Central memory CD8-positive, alpha-beta T cell (primary cell): ENCODE measurements at regions not wholly inside any gene's neighbourhood (a gene's known extent, or its start where the extent isn't known, plus 50 kb on each side); places are given as distances from the start of the nearest gene placed in this dataset.

ENCODE experiments used
- ATAC-seq: fragments of 150-1000 bp; cut with Tn5 transposase; replicated peaks from 2 replicates; pipeline ENCODE4 v1.10.0; 2022; ENCODE audit warnings: mild to moderate bottlenecking, moderate FRiP score, moderate number of reproducible peaks; ENCODE audit not compliant: poor library complexity, severe bottlenecking; ENCODE audit errors: extremely low read depth
- DNase-seq, 2 donors: peaks; one replicate each; pipeline ENCODE4 v3.0.0; 2021; ENCODE audit warnings: low spot score in 2 of 2
- H3K27ac Mint-ChIP-seq: one replicate; pipeline ENCODE4 v1.8.0; 2022; ENCODE audit warnings: low read depth, mild to moderate bottlenecking, moderate library complexity, mixed read lengths
- H3K27me3 Mint-ChIP-seq: one replicate; pipeline ENCODE4 v1.8.0; 2022; ENCODE audit warnings: mixed read lengths
- H3K36me3 Mint-ChIP-seq: one replicate; pipeline ENCODE4 v1.8.0; 2022; ENCODE audit warnings: mild to moderate bottlenecking, moderate library complexity, mixed read lengths; ENCODE audit not compliant: insufficient read depth
- H3K4me1 Mint-ChIP-seq: one replicate; pipeline ENCODE4 v1.8.0; 2022; ENCODE audit warnings: mixed read lengths
- H3K4me3 Mint-ChIP-seq: one replicate; pipeline ENCODE4 v1.8.0; 2022; ENCODE audit warnings: mild to moderate bottlenecking, moderate library complexity, mixed read lengths
- H3K9me3 Mint-ChIP-seq: one replicate; pipeline ENCODE4 v1.8.0; 2022; ENCODE audit warnings: mixed read lengths

DNA sequence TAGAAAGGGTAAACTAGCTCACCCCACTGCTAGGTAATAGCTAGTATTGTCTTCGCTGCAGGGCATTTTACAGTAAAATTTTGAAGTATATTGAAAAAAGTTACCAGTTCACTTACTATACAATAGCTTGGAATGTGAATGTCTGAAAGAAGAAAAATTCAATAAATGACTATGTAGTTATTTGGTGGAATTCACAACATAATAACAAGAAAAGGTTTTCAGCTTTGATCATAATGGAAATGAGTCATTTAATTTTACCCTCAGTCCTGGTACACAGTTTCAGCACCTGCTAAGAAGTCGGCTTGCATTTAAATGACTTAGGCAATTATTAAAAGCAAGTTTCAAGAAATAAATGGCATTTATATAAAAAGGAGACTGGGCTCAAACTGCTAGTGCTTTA is 90.4 kb downstream of the NUP35 start:
- no peaks in the 10 kb centered on the region for H3K9me3 Mint-ChIP-seq
- DNase-seq (no peak), ATAC-seq (no peak)
- H3K36me3 Mint-ChIP-seq: no peaks in the 10 kb centered on the region
- no peak overlapping the region for H3K27ac Mint-ChIP-seq
- no peaks in the 10 kb centered on the region for H3K4me1 Mint-ChIP-seq
- H3K4me3 Mint-ChIP-seq: no peak overlapping the region
- no peaks in the 10 kb centered on the region for H3K27me3 Mint-ChIP-seq

GRCh38 chr2:183215917-183216316 is 91.7 kb downstream of the NUP35 start:
- ATAC-seq: no peak
- no peak for DNase-seq
- peak overlapping the region; percentile 71 for H3K27ac Mint-ChIP-seq
- no peaks in the 10 kb centered on the region for H3K36me3 Mint-ChIP-seq
- H3K9me3 Mint-ChIP-seq: no peaks in the 10 kb centered on the region
- no peaks in the 10 kb centered on the region for H3K27me3 Mint-ChIP-seq
- H3K4me3 Mint-ChIP-seq: no peak overlapping the region
- no peaks in the 10 kb centered on the region for H3K4me1 Mint-ChIP-seq

- Mint-ChIP-seq H3K4me3 (no peak overlapping the region), H3K27ac (no peak overlapping the region), H3K27me3 (no peaks in the 10 kb centered on the region), H3K36me3 (peaks cover 2% of the 10 kb centered on the region), H3K4me1 (no peaks in the 10 kb centered on the region), H3K9me3 (no peaks in the 10 kb centered on the region)
- no peak for DNase-seq
- no peak for ATAC-seq
These were observed 95.6 kb downstream of the NUP35 start for GRCh38 chr2:183219888-183220287.

DNA sequence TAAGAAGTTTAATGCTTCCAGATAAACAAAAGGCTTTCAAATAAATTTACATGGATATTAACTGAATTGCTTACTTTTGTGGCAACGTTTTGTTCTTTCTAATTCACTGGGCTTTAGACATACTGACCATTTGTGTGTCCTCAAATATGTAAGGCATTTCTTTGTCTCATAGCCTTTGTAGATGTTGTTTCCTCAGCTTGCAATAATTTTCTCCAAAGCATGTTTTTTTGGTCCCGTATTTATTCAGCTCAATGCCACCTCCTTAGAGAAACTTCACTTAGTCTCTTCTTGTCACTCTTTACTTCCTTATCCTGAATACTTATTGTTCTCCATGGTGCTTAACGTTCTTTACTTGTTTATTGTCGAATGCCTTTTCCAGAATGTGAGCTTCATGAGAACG is 98.5 kb downstream of the NUP35 start:
- DNase-seq: no peak
- Mint-ChIP-seq H3K4me1 (no peaks in the 10 kb centered on the region), H3K36me3 (peaks cover 2% of the 10 kb centered on the region)

DNA sequence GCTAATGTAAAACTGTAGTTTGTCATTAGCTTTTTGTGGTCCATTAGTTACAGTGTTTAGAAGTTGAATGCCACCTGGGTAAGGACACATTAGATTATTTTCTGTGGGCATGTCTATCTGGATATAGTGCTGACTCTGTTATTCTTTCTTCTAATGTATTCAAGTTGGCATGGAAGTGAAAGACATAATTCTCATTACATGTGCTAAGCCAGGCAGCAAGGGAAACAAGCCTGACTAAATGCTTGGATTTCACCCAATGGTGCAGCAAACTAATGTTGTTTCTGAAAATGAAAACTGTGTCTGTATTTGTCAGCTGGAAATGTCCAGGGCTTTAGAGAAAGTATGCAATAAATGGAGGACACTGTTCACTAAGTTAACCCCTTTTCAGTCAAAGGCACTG is 100.7 kb downstream of the NUP35 start:
- DNase-seq: no peak
- H3K27me3 Mint-ChIP-seq: no peaks in the 10 kb centered on the region
- peaks cover 2% of the 10 kb centered on the region for H3K36me3 Mint-ChIP-seq
- H3K4me3 Mint-ChIP-seq: no peak overlapping the region
- H3K27ac Mint-ChIP-seq: no peak overlapping the region
- H3K4me1 Mint-ChIP-seq: no peaks in the 10 kb centered on the region
- no peaks in the 10 kb centered on the region for H3K9me3 Mint-ChIP-seq
- ATAC-seq: no peak

More for the DNA sequence above, 98.5 kb downstream of the NUP35 start:
- no peaks in the 10 kb centered on the region for H3K9me3 Mint-ChIP-seq
- no peak for ATAC-seq
- no peak overlapping the region for H3K27ac Mint-ChIP-seq
- no peaks in the 10 kb centered on the region for H3K27me3 Mint-ChIP-seq
- H3K4me3 Mint-ChIP-seq: no peak overlapping the region

DNA sequence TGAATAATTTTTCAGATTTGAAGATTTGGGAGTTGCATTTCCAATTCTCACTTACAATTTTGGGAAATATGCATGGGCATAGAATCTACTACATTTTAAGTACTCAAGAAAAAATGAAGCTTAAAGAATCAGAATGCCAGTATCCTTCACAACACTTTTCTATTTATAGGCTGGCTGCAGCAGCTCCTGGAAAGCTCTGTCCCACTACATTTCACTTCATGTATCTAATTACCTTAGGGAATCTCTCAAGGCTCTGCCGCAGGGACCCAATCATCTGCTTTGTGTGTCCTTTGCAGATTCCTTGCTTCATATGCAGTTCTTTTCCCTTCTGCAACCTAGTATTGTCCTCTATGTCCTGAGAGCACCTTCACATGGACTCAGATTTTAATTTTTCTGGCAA is 102.9 kb downstream of the NUP35 start:
- Mint-ChIP-seq H3K9me3 (no peaks in the 10 kb centered on the region), H3K36me3 (no peaks in the 10 kb centered on the region), H3K27ac (no peak overlapping the region), H3K4me3 (no peak overlapping the region), H3K27me3 (no peaks in the 10 kb centered on the region), H3K4me1 (no peaks in the 10 kb centered on the region)
- ATAC-seq (no peak), DNase-seq (no peak)

DNA sequence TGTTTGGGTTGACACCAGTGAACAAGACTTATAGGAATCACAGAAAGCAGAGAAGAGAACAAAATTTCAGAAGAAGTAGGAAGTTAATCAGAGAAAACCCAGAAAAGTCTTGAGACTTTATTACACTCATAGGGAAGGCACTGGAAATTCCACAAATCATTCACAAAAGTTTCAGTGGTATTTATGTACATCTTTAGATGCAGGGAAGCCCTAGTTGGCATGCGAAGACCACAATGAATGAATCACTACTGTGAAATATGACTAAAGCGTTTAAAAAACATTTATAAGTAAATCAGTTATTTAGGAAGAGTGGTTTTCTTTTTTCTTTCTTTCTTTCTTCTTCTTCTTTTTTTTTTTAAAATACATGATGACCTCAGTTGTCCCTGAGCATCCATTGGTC is 105.1 kb downstream of the NUP35 start:
- Mint-ChIP-seq H3K4me3 (no peak overlapping the region), H3K9me3 (no peaks in the 10 kb centered on the region), H3K27ac (no peak overlapping the region), H3K4me1 (no peaks in the 10 kb centered on the region), H3K27me3 (no peaks in the 10 kb centered on the region), H3K36me3 (no peaks in the 10 kb centered on the region)
- ATAC-seq (no peak), DNase-seq (no peak)

- Mint-ChIP-seq H3K9me3 (no peaks in the 10 kb centered on the region), H3K4me3 (no peak overlapping the region), H3K36me3 (no peaks in the 10 kb centered on the region), H3K27me3 (no peaks in the 10 kb centered on the region), H3K27ac (no peak overlapping the region), H3K4me1 (no peaks in the 10 kb centered on the region)
- no peak for ATAC-seq
- no peak for DNase-seq
These were observed 108.1 kb downstream of the NUP35 start for GRCh38 chr2:183232161-183232865.

- no peak overlapping the region for H3K4me3 Mint-ChIP-seq
- no peaks in the 10 kb centered on the region for H3K9me3 Mint-ChIP-seq
- ATAC-seq: no peak
- DNase-seq: no peak
- no peaks in the 10 kb centered on the region for H3K36me3 Mint-ChIP-seq
- H3K4me1 Mint-ChIP-seq: no peaks in the 10 kb centered on the region
- H3K27ac Mint-ChIP-seq: no peak overlapping the region
- no peaks in the 10 kb centered on the region for H3K27me3 Mint-ChIP-seq
These were observed 118.7 kb downstream of the NUP35 start for GRCh38 chr2:183242937-183243336.

DNA sequence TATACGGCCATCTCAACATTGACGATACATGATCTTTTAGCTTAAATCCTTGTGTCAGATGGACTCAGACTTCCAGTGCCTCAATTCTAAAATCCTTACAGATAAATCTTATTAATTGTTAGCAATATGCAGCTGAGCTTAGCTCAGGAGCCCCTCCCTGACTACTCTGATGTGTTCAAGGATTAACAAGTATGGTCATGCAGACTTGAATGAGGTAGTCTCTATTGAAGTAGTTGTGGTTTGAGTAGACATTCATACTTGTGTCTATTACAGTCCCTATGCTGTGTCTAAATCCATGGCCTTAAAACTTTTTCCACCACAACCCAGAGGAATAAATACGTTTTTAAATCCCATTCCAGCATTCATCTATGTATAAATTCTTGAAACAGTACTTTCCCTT is 119.5 kb downstream of the NUP35 start:
- H3K27me3 Mint-ChIP-seq: no peaks in the 10 kb centered on the region
- no peak for DNase-seq
- no peaks in the 10 kb centered on the region for H3K4me1 Mint-ChIP-seq
- no peaks in the 10 kb centered on the region for H3K36me3 Mint-ChIP-seq
- ATAC-seq: no peak
- no peak overlapping the region for H3K27ac Mint-ChIP-seq
- H3K9me3 Mint-ChIP-seq: no peaks in the 10 kb centered on the region
- no peak overlapping the region for H3K4me3 Mint-ChIP-seq

- DNase-seq (no peak), ATAC-seq (no peak)
- Mint-ChIP-seq H3K27ac (no peak overlapping the region), H3K9me3 (no peaks in the 10 kb centered on the region), H3K36me3 (no peaks in the 10 kb centered on the region), H3K27me3 (no peaks in the 10 kb centered on the region), H3K4me1 (no peaks in the 10 kb centered on the region), H3K4me3 (no peak overlapping the region)
These were observed 120.1 kb downstream of the NUP35 start for GRCh38 chr2:183244300-183244844.

DNA sequence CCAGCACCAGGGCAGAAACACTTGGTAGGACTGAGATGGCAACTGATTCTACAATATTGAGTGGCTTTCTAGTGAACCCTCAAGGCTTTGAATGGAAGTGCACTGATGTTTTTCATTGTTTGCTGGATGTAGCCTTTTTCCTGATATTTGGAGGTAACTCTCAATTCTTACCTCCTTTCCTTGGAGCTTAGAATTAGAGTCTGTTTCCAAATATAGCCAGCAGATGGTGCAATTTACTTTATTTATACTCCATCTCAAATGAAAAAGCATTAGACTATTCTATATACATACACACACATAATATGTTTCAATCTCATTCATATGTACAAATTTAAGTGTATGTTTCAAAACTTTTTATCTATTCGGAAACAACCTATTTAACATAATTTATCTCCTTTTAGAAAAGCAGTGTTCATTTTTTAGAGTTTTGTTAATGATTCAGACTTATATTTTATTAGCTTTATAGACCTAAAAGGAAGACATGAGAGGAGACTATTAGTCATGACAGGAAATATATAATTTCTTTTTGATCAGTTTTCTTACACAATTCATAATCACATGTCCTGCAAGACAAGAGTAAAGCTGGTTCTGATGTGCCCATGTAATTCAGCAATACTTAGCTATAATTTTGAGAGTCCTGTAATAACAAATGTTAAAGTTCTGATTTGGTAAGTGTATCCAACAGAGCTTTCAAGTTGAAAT is 124.8 kb downstream of the NUP35 start:
- Mint-ChIP-seq H3K36me3 (no peaks in the 10 kb centered on the region), H3K27ac (no peak overlapping the region), H3K9me3 (no peaks in the 10 kb centered on the region), H3K4me3 (no peak overlapping the region), H3K27me3 (no peaks in the 10 kb centered on the region), H3K4me1 (no peaks in the 10 kb centered on the region)
- no peak for DNase-seq
- no peak for ATAC-seq

- no peak for ATAC-seq
- no peak overlapping the region for H3K27ac Mint-ChIP-seq
These were observed 125.8 kb downstream of the NUP35 start for GRCh38 chr2:183250061-183250460.

More at GRCh38 chr2:183250061-183250460, 125.8 kb downstream of the NUP35 start:
- H3K36me3 Mint-ChIP-seq: no peaks in the 10 kb centered on the region
- H3K4me3 Mint-ChIP-seq: no peak overlapping the region
- no peak for DNase-seq
- no peaks in the 10 kb centered on the region for H3K9me3 Mint-ChIP-seq
- H3K4me1 Mint-ChIP-seq: no peaks in the 10 kb centered on the region
- H3K27me3 Mint-ChIP-seq: no peaks in the 10 kb centered on the region
